HEK293 (cell line): ENCODE measurements at regions not wholly inside any gene's neighbourhood (a gene's known extent, or its start where the extent isn't known, plus 50 kb on each side); places are given as distances from the start of the nearest gene placed in this dataset.

Experiments used
- CTCF ChIA-PET: fragments of 350-600 bp; formaldehyde crosslinking; extraction: SDS; loops from one replicate; lab custom pipeline; 2021; ENCODE audit warnings: antibody characterized with exemption; lab: Yijun Ruan, JAX
- POLR2A ChIA-PET: fragments of 300-600 bp; formaldehyde crosslinking; extraction: SDS; loops from one replicate; lab custom pipeline; 2020; ENCODE audit warnings: antibody characterized with exemption, inconsistent platforms; lab: Yijun Ruan, JAX
- H3K27ac ChIP-seq: fragments of 200-500 bp; sonication (Bioruptor generic); 2 replicates; pipeline ENCODE4 v1.5.1; 2014; ENCODE audit warnings: low read depth, low read length, control low read depth, inconsistent platforms; ENCODE audit errors: extremely low read depth
- H3K36me3 ChIP-seq, 2 experiments: fragments of 200-500 bp in 1 of 2; sonication (Bioruptor generic) in 1 of 2; 1 replicate in 1 of 2; 2 replicates in 1 of 2; pipeline ENCODE4 v1.5.1; 2014 to 2017; ENCODE audit warnings: inconsistent platforms in 2 of 2, low read length in 2 of 2; ENCODE audit not compliant: control insufficient read depth in 2 of 2, insufficient read depth in 1 of 2
- H3K4me1 ChIP-seq: fragments of 200-500 bp; sonication (Bioruptor generic); 2 replicates; pipeline ENCODE4 v1.5.1; 2014; ENCODE audit warnings: mild to moderate bottlenecking, low read length, inconsistent platforms; ENCODE audit not compliant: control insufficient read depth, insufficient read depth
- H3K4me3 ChIP-seq: 2 replicates; pipeline ENCODE4 v1.5.1; 2011; ENCODE audit warnings: low read depth, mild to moderate bottlenecking, control low read depth, low read length, moderate library complexity
- H3K9me3 ChIP-seq: fragments of 200-500 bp; sonication (Bioruptor generic); 2 replicates; pipeline ENCODE4 v1.5.1; 2014; ENCODE audit warnings: low read depth, low read length, inconsistent platforms; ENCODE audit not compliant: control insufficient read depth, insufficient read depth
- GLIS2 ChIP-seq: fragments of 450-650 bp; formaldehyde crosslinking; IDR thresholded peaks from 2 replicates; pipeline ENCODE4 v1.5.1; 2016; ENCODE audit warnings: missing biosample characterization, missing genetic modification characterization
- REST ChIP-seq: fragments of 450-650 bp; formaldehyde crosslinking; IDR thresholded peaks from 2 replicates; pipeline ENCODE4 v1.5.1; 2016; ENCODE audit warnings: missing biosample characterization, missing genetic modification characterization
- YY1 ChIP-seq: fragments of 450-650 bp; formaldehyde crosslinking; IDR thresholded peaks from 2 replicates; pipeline ENCODE4 v1.5.1; 2018; ENCODE audit warnings: missing biosample characterization, missing genetic modification characterization
- ZIC2 ChIP-seq: fragments of 450-650 bp; formaldehyde crosslinking; IDR thresholded peaks from 2 replicates; pipeline ENCODE4 v1.5.1; 2016; ENCODE audit warnings: missing biosample characterization, missing genetic modification characterization
- ZNF10 ChIP-seq: fragments of 450-650 bp; formaldehyde crosslinking; IDR thresholded peaks from 2 replicates; pipeline ENCODE4 v1.5.1; 2017; ENCODE audit warnings: missing biosample characterization, missing genetic modification characterization
- ZNF184 ChIP-seq: fragments of 450-650 bp; IDR thresholded peaks from 2 replicates; pipeline ENCODE4 v1.5.1; 2018; ENCODE audit warnings: missing biosample characterization, mild to moderate bottlenecking, missing genetic modification characterization
- ZNF202 ChIP-seq: fragments of 450-650 bp; formaldehyde crosslinking; IDR thresholded peaks from 2 replicates; pipeline ENCODE4 v1.5.1; 2016; ENCODE audit warnings: missing biosample characterization, missing genetic modification characterization, borderline replicate concordance
- ZNF366 ChIP-seq: fragments of 450-650 bp; formaldehyde crosslinking; conservative IDR thresholded peaks from 2 replicates; pipeline ENCODE4 v1.5.1; 2016; ENCODE audit warnings: missing biosample characterization, missing genetic modification characterization
- ZNF394 ChIP-seq: fragments of 450-650 bp; formaldehyde crosslinking; IDR thresholded peaks from 2 replicates; pipeline ENCODE4 v1.5.1; 2016; ENCODE audit warnings: missing biosample characterization, missing genetic modification characterization, mild to moderate bottlenecking, moderate library complexity, borderline replicate concordance
- ZNF48 ChIP-seq: fragments of 450-650 bp; formaldehyde crosslinking; IDR thresholded peaks from 2 replicates; pipeline ENCODE4 v1.5.1; 2016; ENCODE audit warnings: missing biosample characterization, missing genetic modification characterization
- ZNF571 ChIP-seq: fragments of 450-650 bp; formaldehyde crosslinking; IDR thresholded peaks from 2 replicates; pipeline ENCODE4 v1.5.0; 2017; ENCODE audit warnings: missing biosample characterization, missing genetic modification characterization
- ZNF585B ChIP-seq: fragments of 450-650 bp; formaldehyde crosslinking; IDR thresholded peaks from 2 replicates; pipeline ENCODE4 v1.5.1; 2016; ENCODE audit warnings: missing biosample characterization, missing genetic modification characterization
- ZNF76 ChIP-seq: fragments of 450-650 bp; formaldehyde crosslinking; IDR thresholded peaks from 2 replicates; pipeline ENCODE4; 2016; ENCODE audit warnings: low read depth, missing biosample characterization, missing genetic modification characterization, borderline replicate concordance
- ZNF791 ChIP-seq: fragments of 450-650 bp; formaldehyde crosslinking; IDR thresholded peaks from 2 replicates; pipeline ENCODE4 v1.5.1; 2016; ENCODE audit warnings: missing biosample characterization, missing genetic modification characterization
- ZNF792 ChIP-seq: fragments of 450-650 bp; formaldehyde crosslinking; IDR thresholded peaks from 2 replicates; pipeline ENCODE4 v1.5.1; 2016; ENCODE audit warnings: missing biosample characterization, missing genetic modification characterization
- ZNF843 ChIP-seq: fragments of 450-650 bp; formaldehyde crosslinking; IDR thresholded peaks from 2 replicates; pipeline ENCODE4 v1.5.1; 2016; ENCODE audit warnings: missing biosample characterization, missing genetic modification characterization
- TF ChIP-seq, protein P1 (sequence below): fragments of 450-650 bp; formaldehyde crosslinking; IDR thresholded peaks from 2 replicates; pipeline ENCODE4 v1.5.1; 2016; ENCODE audit warnings: missing biosample characterization, missing genetic modification characterization, low read depth

DNA sequence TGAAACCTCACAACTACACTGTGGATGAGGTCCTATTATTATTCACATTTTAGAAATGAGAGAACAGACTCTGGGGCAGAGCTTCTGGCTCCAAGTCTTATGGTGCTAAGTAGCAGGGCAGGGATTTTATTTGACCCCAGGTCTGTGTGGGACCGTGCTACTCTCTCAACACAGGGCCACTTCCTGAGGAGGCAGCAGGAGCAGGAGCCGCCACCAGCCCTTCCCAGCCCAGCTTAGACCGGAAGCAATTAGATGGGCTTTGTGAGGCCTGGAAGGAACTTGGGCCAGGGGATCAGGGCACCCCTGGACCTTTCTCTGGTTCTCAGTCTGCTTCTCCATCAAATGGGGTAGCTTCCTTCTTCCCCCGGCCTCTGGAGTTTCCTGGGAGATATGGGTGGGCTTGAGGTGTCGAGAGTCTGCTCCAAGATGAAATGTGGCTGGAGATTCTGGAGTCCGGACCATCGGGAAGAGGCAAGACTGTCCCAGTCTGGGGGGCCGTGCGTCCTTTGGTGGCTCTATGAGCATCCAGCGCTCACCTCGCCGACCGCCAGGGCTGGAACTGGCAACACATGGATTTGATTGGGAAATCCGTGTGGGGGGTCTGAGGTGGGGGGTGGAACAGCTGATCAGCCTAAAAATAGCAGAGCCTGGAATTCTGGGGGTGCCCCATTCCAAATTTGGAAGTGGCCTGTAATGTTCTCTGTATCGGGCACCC, 136.8 kb downstream of the FOXD2 start:
- Histone ChIP-seq H3K27ac (no peak overlapping the region), H3K36me3 (no peaks in the 10 kb centered on the region), H3K9me3 (no peaks in the 10 kb centered on the region), H3K4me3 (no peak overlapping the region), H3K4me1 (peaks cover 8% of the 10 kb centered on the region)
- CTCF ChIA-PET, result no interaction called here
- TF ChIP-seq ZNF585B (no peak), ZNF571 (tag by site-specific recombination) (no peak), GLIS2 (tag by site-specific recombination) (no peak), ZNF48 (tag by site-specific recombination) (no peak), YY1 (tag by site-specific recombination) (no peak), ZNF843 (tag by site-specific recombination) (no peak), ZNF76 (no peak), ZNF366 (no peak), ZNF202 (no peak), ZNF792 (no peak), REST (tag by site-specific recombination) (no peak), ZNF394 (tag by site-specific recombination) (no peak)
- POLR2A ChIA-PET, result no interaction called here

- CTCF ChIA-PET, result interaction anchor here (0.5 to 2.3 kb wide), 2 partner anchors 60 to 134 kb away, joined by 6 to 11 read pairs; no protein-coding TSS in a partner anchor
- TF ChIP-seq ZNF10 (tag by site-specific recombination) (no peak), ZIC2 (peak; percentile 33; the same call in 1 of the 2 replicates), ZNF791 (no peak), ZNF184 (tag by site-specific recombination) (no peak), GLIS2 (tag by site-specific recombination) (no peak)
- TF ChIP-seq, protein P1, sequence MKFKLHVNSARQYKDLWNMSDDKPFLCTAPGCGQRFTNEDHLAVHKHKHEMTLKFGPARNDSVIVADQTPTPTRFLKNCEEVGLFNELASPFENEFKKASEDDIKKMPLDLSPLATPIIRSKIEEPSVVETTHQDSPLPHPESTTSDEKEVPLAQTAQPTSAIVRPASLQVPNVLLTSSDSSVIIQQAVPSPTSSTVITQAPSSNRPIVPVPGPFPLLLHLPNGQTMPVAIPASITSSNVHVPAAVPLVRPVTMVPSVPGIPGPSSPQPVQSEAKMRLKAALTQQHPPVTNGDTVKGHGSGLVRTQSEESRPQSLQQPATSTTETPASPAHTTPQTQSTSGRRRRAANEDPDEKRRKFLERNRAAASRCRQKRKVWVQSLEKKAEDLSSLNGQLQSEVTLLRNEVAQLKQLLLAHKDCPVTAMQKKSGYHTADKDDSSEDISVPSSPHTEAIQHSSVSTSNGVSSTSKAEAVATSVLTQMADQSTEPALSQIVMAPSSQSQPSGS (tag by site-specific recombination), result peak; percentile 69
- POLR2A ChIA-PET, result interaction anchor here (1.0 kb wide), 1 partner anchor 138 kb away, joined by 3 read pairs; the partner anchor contains the start of gene FOXD2
- Histone ChIP-seq H3K4me1 (peaks cover 8% of the 10 kb centered on the region), H3K27ac (no peak overlapping the region), H3K4me3 (no peak overlapping the region), H3K9me3 (no peaks in the 10 kb centered on the region), H3K36me3 (no peaks in the 10 kb centered on the region)
These were observed 138.3 kb downstream of the FOXD2 start for GRCh38 chr1:47575855-47576757.
